K562 (cell line): ENCODE measurements at regions not wholly inside any gene's neighbourhood (a gene's known extent, or its start where the extent isn't known, plus 50 kb on each side); places are given as distances from the start of the nearest gene placed in this dataset.
A peak's percentile ranks its signal among the peaks of the same experiment; 100 is the strongest.

Experiments
- ATAC-seq: fragments of 200-7000 bp; cut with Tn5 transposase; 3 replicates; pipeline ENCODE4 v1.9.1; 2020; ENCODE audit warnings: moderate library complexity
- BruUV-seq: library from RNA; stranded (reverse); fragments of 400-500 nt; replicated peaks from 2 replicates; lab custom pipeline; 2021; lab: Mats Ljungman, UMichigan
- CTCF ChIA-PET: fragments of 300-600 bp; formaldehyde crosslinking; extraction: SDS; loops from one replicate; lab custom pipeline; 2021; ENCODE audit warnings: low intra/inter-chr PET ratio; lab: Yijun Ruan, JAX
- POLR2A ChIA-PET: fragments of 300-600, 350-650 bp; sonication (Branson Sonifier 250); formaldehyde crosslinking; extraction: SDS; loops from one replicate; lab custom pipeline; 2021; ENCODE audit warnings: antibody characterized with exemption, inconsistent platforms; lab: Yijun Ruan, JAX
- DNase-seq, 4 experiments: peaks; one replicate each; pipeline versions ENCODE4 v3.0.0 to v3.0.0-alpha.2; 2011 to 2018; ENCODE audit warnings: low spot score in 3 of 4, mixed read lengths in 3 of 4; ENCODE audit errors: extremely low read depth in 1 of 4
- FAIRE-seq: peaks from 2 replicates; lab custom pipeline; 2011; peaks lifted over from hg19 to GRCh38; lab: Jason Lieb, UNC
- H2AFZ ChIP-seq: 2 replicates; pipeline ENCODE4 v1.6.0; 2011; ENCODE audit warnings: low read depth, low read length, control low read depth, inconsistent platforms
- H3K27ac ChIP-seq: fragments of 200-600 bp; 3 replicates; pipeline ENCODE4 v1.8.0; 2011; ENCODE audit warnings: low read depth, mild to moderate bottlenecking, control low read depth, inconsistent platforms, low read length, moderate library complexity, mixed read lengths; ENCODE audit errors: extremely low read depth
- H3K27me3 ChIP-seq, 2 experiments: fragments of 300-600 bp in 1 of 2; 2 replicates in 1 of 2; 3 replicates in 1 of 2; pipeline versions ENCODE4 v1.6.0 to v1.8.0; 2011; ENCODE audit warnings: inconsistent platforms in 2 of 2, low read length in 2 of 2, mild to moderate bottlenecking in 1 of 2, mixed read lengths in 1 of 2, moderate library complexity in 1 of 2; ENCODE audit not compliant: control insufficient read depth in 2 of 2, insufficient read depth in 2 of 2
- H3K36me3 ChIP-seq: fragments of 300-600 bp; 3 replicates; pipeline ENCODE4 v1.8.0; 2011; ENCODE audit warnings: mild to moderate bottlenecking, low read length, inconsistent platforms; ENCODE audit not compliant: control insufficient read depth, insufficient read depth
- H3K4me1 ChIP-seq, 2 experiments: fragments of 200-600 bp in 1 of 2; replicated peaks in 1 of 2; 2 replicates in 1 of 2; 3 replicates in 1 of 2; pipeline versions ENCODE4 v1.5.1 to v1.8.0; 2011; ENCODE audit warnings: inconsistent platforms in 2 of 2, low read length in 2 of 2, mild to moderate bottlenecking in 1 of 2, mixed read lengths in 1 of 2, moderate library complexity in 1 of 2; ENCODE audit not compliant: control insufficient read depth in 2 of 2, insufficient read depth in 2 of 2
- H3K4me2 ChIP-seq: 2 replicates; pipeline ENCODE4 v1.6.1; 2011; ENCODE audit warnings: low read length, control low read depth, inconsistent platforms, mixed read lengths; ENCODE audit not compliant: insufficient read depth
- H3K4me3 ChIP-seq: fragments of 200-600 bp; sonication (generic), shearing (Covaris generic); 2 replicates; pipeline ENCODE4 v1.5.1; 2016; ENCODE audit warnings: control low read depth, inconsistent platforms
- H3K79me2 ChIP-seq: fragments of 200-600 bp; 3 replicates; pipeline ENCODE4 v1.8.0; 2011; ENCODE audit warnings: low read length, inconsistent platforms; ENCODE audit not compliant: control insufficient read depth, insufficient read depth
- H3K9ac ChIP-seq, 2 experiments: 2 replicates each; pipeline versions ENCODE4 v1.6.0 to v1.6.1; 2011; ENCODE audit warnings: low read depth in 2 of 2, low read length in 2 of 2, control low read depth in 1 of 2, inconsistent platforms in 1 of 2, mild to moderate bottlenecking in 1 of 2, mixed read lengths in 1 of 2; ENCODE audit not compliant: insufficient read depth in 1 of 2
- H3K9me1 ChIP-seq: one replicate; pipeline ENCODE4 v1.6.0; 2011; ENCODE audit warnings: inconsistent platforms, mild to moderate bottlenecking, low read length, moderate library complexity; ENCODE audit not compliant: control insufficient read depth, insufficient read depth
- H3K9me3 ChIP-seq: replicated peaks from 2 replicates; pipeline ENCODE4 v1.5.1; 2011; ENCODE audit warnings: low read depth, low read length, inconsistent platforms; ENCODE audit not compliant: control insufficient read depth, insufficient read depth
- H4K20me1 ChIP-seq: replicated peaks from 2 replicates; pipeline ENCODE4 v1.6.1; 2011; ENCODE audit warnings: low read length, inconsistent platforms, mixed read lengths; ENCODE audit not compliant: control insufficient read depth, insufficient read depth
- JUND ChIP-seq, 2 experiments: IDR thresholded peaks; 2 replicates in 1 of 2; 3 replicates in 1 of 2; pipeline ENCODE4 v1.6.1; 2011; ENCODE audit warnings: borderline replicate concordance in 2 of 2, low read depth in 2 of 2, low read length in 2 of 2, improper control_type of control experiment in 1 of 2, missing biosample characterization in 1 of 2, missing genetic modification characterization in 1 of 2, missing genetic modification reagents in 1 of 2
- TAF15 ChIP-seq: fragments of 200-400 bp; formaldehyde crosslinking; IDR thresholded peaks from 2 replicates; pipeline ENCODE4 v1.6.1; 2017; ENCODE audit warnings: mild to moderate bottlenecking, low read depth, low read length, moderate library complexity
- ZBTB17 ChIP-seq: fragments of 450-650 bp; formaldehyde crosslinking; IDR thresholded peaks from 2 replicates; pipeline ENCODE4 v1.4.0; 2020; ENCODE audit warnings: mild to moderate bottlenecking
- WGBS: fragments of 100-300 bp; shearing (Covaris generic); methylation state at CpG from one replicate; pipeline ENCODE4 v1.1.6; 2016; ENCODE audit warnings: low coverage, mixed read lengths; ENCODE audit not compliant: insufficient coverage; ENCODE audit errors: missing lambda C conversion rate; 5-methylcytosine and 5-hydroxymethylcytosine counted together
- in situ Hi-C: fragments of 300-500 bp; cut with MboI; formaldehyde crosslinking; loops from 4 replicates; pipeline ENCODE4 v1.15.0; 2018; ENCODE audit warnings: inconsistent platforms, mixed read lengths
- intact Hi-C: fragments of 100-400 bp; cut with micrococcal nuclease; formaldehyde crosslinking; loops from 2 replicates; pipeline ENCODE4 v1.14.2; 2022
- TF ChIP-seq, protein P1 (sequence below): sonication (generic); formaldehyde crosslinking; IDR thresholded peaks from 2 replicates; pipeline ENCODE4 v1.8.1; 2023; ENCODE audit warnings: mild to moderate bottlenecking, missing genetic modification reagents

- H3K9me1 ChIP-seq, result no peaks in the 10 kb centered on the region
- H3K9me3 ChIP-seq, result no peaks in the 10 kb centered on the region
- H3K4me2 ChIP-seq, result no peak overlapping the region
- TF ChIP-seq, protein P1, sequence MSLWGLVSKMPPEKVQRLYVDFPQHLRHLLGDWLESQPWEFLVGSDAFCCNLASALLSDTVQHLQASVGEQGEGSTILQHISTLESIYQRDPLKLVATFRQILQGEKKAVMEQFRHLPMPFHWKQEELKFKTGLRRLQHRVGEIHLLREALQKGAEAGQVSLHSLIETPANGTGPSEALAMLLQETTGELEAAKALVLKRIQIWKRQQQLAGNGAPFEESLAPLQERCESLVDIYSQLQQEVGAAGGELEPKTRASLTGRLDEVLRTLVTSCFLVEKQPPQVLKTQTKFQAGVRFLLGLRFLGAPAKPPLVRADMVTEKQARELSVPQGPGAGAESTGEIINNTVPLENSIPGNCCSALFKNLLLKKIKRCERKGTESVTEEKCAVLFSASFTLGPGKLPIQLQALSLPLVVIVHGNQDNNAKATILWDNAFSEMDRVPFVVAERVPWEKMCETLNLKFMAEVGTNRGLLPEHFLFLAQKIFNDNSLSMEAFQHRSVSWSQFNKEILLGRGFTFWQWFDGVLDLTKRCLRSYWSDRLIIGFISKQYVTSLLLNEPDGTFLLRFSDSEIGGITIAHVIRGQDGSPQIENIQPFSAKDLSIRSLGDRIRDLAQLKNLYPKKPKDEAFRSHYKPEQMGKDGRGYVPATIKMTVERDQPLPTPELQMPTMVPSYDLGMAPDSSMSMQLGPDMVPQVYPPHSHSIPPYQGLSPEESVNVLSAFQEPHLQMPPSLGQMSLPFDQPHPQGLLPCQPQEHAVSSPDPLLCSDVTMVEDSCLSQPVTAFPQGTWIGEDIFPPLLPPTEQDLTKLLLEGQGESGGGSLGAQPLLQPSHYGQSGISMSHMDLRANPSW (CRISPR knock-in tag), result no peak
- TF ChIP-seq JUND (IDR thresholded peaks at IDR 0.05; ENCODE audit: borderline replicate concordance, low read depth, low read length) (peak; percentile 52; the same call in 1 of the 2 replicates), JUND (tag; IDR thresholded peaks at IDR 0.05; ENCODE audit: borderline replicate concordance, low read depth, low read length) (peak; percentile 42; the same call in 1 of the 3 replicates), ZBTB17 (CRISPR knock-in tag) (no peak), TAF15 (no peak)
- H4K20me1 ChIP-seq, result no peaks in the 10 kb centered on the region
- H3K27ac ChIP-seq, result peak overlapping the region; percentile 29; the same call in 1 of the 3 replicates
- peak overlapping the region; percentile 96; the same call in 1 of the 2 replicates for H2AFZ ChIP-seq
- H3K27me3 ChIP-seq, result no peaks in the 10 kb centered on the region
- ChIA-PET CTCF (no interaction called here), POLR2A (interaction anchor here (1.0 kb wide), 1 partner anchor 15 kb away, joined by 3 read pairs; no protein-coding TSS in a partner anchor)
- H3K4me1 ChIP-seq, result peaks cover 4 to 30% of the 10 kb centered on the region in 2 experiments; a peak in 4 of 5 replicates
- H3K9ac ChIP-seq, result no peak overlapping the region
- DNase-seq (peak in 1 of 4 experiments; percentile 56), ATAC-seq (peak; percentile 72), FAIRE-seq (no peak)
- intact Hi-C loops, result loop anchor here (5.0 kb wide), 2 partner anchors 60 to 195 kb away; partner anchors contain the start of gene BTG1
- H3K79me2 ChIP-seq, result no peaks in the 10 kb centered on the region
- no peaks in the 10 kb centered on the region for H3K36me3 ChIP-seq
- 63% methylated on average over 1 of the region's 1 CpG for WGBS
- no peak overlapping the region for H3K4me3 ChIP-seq
- in situ Hi-C loops, result no loop called here
- no TSS peak for BruUV-seq
Observed at GRCh38 chr12:92342574-92342973, 196.9 kb upstream of the BTG1 start.
